ENCODE measurements at regions not wholly inside any gene's neighbourhood (a gene's known extent, or its start where the extent isn't known, plus 50 kb on each side); places are given as distances from the start of the nearest gene placed in this dataset.

DNA sequence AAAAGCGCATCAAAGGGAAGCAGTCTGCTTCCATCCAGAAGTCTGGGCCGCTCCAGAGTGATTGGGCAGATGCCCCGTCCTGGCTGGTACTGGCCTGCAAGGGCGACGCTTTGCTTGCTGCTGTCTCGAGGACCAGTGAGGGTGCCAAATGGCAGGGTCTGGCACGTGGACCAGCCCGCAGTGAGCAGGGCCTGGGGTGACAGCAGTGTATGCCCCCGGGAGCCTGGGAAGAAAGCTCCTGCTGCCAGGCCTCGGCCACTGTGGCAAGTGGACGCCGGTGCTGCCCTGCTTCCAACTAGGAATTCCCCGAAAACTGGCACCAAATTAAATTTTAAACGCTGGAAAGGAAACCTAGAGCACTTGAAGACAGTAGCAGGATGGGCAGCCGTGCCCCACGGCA is 357.0 kb upstream of the MKI67 start:
- TF ChIP-seq, protein P1, sequence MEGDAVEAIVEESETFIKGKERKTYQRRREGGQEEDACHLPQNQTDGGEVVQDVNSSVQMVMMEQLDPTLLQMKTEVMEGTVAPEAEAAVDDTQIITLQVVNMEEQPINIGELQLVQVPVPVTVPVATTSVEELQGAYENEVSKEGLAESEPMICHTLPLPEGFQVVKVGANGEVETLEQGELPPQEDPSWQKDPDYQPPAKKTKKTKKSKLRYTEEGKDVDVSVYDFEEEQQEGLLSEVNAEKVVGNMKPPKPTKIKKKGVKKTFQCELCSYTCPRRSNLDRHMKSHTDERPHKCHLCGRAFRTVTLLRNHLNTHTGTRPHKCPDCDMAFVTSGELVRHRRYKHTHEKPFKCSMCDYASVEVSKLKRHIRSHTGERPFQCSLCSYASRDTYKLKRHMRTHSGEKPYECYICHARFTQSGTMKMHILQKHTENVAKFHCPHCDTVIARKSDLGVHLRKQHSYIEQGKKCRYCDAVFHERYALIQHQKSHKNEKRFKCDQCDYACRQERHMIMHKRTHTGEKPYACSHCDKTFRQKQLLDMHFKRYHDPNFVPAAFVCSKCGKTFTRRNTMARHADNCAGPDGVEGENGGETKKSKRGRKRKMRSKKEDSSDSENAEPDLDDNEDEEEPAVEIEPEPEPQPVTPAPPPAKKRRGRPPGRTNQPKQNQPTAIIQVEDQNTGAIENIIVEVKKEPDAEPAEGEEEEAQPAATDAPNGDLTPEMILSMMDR (IDR thresholded peaks at IDR 0.05; ENCODE audit: insufficient read depth, low read length): no peak
- no peak for DNase-seq (ENCODE audit: low read depth)
- H3K4me3 ChIP-seq (ENCODE audit: low read depth, low read length): no peak overlapping the region

DNA sequence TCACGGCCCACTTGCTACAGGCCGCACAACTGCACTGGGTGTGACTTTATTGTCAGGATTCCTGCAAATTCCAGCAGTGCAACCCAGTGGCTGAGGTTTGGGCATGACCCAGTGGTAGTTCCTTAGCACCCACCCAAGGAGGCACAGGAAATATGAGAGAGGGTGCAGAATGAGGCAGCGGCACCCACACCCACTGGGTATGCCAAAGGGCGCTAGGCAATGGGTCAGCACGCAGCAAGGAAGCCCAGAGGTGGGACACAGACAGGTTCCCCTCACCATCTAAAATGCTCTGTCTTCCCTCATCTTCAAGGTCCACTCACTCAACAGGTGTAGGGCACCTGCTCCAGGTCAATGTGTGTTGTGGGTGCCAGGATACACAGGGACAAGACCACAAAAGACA is 357.8 kb upstream of the MKI67 start:
- TF ChIP-seq, protein P1 (IDR thresholded peaks at IDR 0.05; ENCODE audit: insufficient read depth, low read length): no peak
- DNase-seq (ENCODE audit: low read depth): no peak
- H3K4me3 ChIP-seq (ENCODE audit: low read depth, low read length): no peak overlapping the region

DNA sequence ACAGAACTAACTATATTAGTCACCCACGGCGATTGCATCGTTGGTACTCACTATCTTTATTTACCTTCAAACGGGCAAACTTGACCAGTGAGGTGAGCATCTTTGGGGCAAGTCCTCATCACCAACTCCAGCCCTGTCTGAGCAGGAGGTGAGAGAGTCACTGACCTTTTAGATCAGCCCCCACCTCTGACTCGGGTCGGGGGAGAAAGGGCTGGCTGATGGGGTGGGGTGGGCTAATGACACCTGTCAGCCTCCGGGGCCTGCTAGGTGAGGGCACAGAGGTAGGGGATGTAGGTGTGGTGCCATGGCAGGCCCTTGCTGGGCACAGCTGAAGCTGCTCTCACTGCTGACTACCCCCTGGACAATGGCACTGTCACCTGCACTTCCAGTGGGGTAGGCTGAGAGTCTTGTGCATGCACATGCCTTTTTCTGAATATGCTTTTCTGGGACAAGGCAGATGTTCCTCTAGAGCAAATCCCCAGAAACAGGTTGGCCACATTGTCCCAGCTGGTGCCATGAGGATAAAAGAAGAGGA is 359.5 kb upstream of the MKI67 start:
- TF ChIP-seq, protein P1 (IDR thresholded peaks at IDR 0.05; ENCODE audit: insufficient read depth, low read length): no peak
- no peak for DNase-seq (ENCODE audit: low read depth)

DNA sequence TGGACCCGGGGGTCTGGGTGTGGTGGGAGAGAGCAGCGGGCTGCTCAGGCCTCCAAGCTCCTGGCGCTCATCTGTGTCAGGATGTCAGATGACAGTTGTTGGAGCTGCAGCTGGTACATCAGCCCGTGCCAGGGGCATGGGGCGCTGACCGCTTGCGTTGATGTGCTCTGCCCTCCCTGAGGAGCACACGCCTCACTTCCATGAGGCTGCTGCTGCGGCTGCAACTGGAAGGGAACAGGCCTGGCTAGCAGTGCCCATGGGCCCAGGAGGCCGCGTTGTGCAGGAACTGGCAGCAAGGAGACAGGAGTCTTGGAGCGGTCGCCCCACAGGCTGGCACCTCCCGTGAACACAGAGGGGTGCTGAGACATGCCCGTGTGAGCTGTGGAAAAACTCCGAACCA is 361.3 kb upstream of the MKI67 start:
- TF ChIP-seq, protein P1 (IDR thresholded peaks at IDR 0.05; ENCODE audit: insufficient read depth, low read length): no peak
- DNase-seq (ENCODE audit: low read depth): no peak
- H3K4me3 ChIP-seq (ENCODE audit: low read depth, low read length): no peak overlapping the region

More for the DNA sequence above, 359.5 kb upstream of the MKI67 start:
- H3K4me3 ChIP-seq (ENCODE audit: low read depth, low read length): no peak overlapping the region

DNA sequence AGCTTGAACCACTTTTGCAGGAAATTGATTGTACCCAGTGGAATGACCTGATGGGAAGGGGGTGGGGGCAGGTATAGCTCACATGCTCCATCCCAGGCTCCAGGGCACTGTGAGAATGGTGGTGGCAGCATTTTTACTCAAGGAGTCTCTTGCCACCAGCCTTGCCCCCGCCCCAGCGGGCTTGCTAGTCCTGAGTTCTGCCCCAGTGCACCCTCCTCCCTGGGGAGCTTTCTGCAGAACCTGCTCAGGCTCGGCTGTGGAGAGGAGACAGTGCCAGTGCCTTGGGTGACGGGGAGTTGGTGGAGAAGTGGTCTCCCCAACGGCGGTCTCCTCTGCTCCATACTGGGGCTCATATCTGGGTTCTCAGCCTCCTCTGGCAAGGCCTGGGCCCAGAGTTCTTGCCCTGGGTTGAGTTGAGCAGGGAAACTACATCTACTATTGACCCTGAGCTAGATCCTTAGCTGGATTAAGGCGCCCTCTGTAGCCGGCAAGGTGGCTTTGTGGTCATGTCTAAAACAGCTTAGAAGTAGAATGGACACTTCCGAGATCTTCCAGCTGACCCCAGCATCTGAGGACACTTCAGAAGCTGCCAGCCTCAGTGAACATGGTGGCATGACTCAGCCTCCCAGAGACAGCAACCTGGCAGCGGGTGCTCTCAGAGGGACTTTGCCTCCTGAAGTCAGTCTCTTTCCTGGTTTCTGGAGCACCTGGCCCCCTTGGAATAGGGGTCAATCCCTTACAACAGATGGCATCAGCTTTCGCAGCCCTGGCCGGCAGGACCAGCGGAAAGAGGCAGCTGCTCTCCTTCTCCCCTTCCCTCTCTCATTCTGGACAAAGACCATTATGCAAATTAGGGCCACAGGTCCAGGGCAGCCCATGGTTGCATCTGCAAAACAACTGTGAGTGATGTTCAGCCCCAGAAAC is 363.4 kb upstream of the MKI67 start:
- DNase-seq (ENCODE audit: low read depth): no peak

DNA sequence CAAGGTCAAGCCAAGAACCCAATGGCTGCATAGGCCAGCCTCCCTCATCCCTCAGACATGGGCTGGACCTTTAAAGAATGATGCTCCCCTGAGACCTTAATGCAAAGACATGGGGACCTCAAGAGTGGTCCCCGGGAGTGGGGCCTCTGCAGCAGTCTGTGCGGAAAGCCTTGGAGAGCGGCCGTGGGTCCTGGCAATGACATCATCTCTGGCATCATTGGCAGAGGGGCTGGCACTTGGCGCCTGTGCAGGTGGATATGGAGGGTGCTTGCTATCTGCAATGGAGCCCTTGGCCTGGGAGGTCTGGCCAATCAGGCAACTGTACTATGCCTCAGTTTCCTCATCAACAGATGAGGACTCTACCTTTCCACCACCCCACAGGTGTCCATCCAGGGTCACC is 365.5 kb upstream of the MKI67 start:
- no peak overlapping the region for H3K4me3 ChIP-seq (ENCODE audit: low read depth, low read length)
- TF ChIP-seq, protein P1 (IDR thresholded peaks at IDR 0.05; ENCODE audit: insufficient read depth, low read length): no peak
- DNase-seq (ENCODE audit: low read depth): no peak

More for the DNA sequence above, 363.4 kb upstream of the MKI67 start:
- H3K4me3 ChIP-seq (ENCODE audit: low read depth, low read length): no peak overlapping the region
- TF ChIP-seq, protein P1 (IDR thresholded peaks at IDR 0.05; ENCODE audit: insufficient read depth, low read length): no peak

Data from fibroblast of the aortic adventitia (primary cell).